B cell (primary cell): ENCODE measurements at regions not wholly inside any gene's neighbourhood (a gene's known extent, or its start where the extent isn't known, plus 50 kb on each side); places are given as distances from the start of the nearest gene placed in this dataset.

Experiments
- ATAC-seq: fragments of 200-7000 bp; cut with Tn5 transposase; one replicate; pipeline ENCODE4 v1.10.0; 2021; ENCODE audit warnings: low read depth, mild to moderate bottlenecking, moderate number of reproducible peaks, moderate library complexity
- CTCF ChIA-PET: fragments of 350-600 bp; sonication (Branson Sonifier 250); formaldehyde crosslinking; loops from one replicate; lab custom pipeline; 2021; ENCODE audit warnings: antibody characterized with exemption, inconsistent platforms; lab: Charles Lee
- POLR2A ChIA-PET: fragments of 350-600 bp; sonication (Branson Sonifier 250); formaldehyde crosslinking; loops from one replicate; lab custom pipeline; 2021; ENCODE audit warnings: antibody characterized with exemption; lab: Charles Lee
- DNase-seq: peaks from one replicate; pipeline ENCODE4 v3.0.0; 2013
- H2AFZ ChIP-seq: 2 replicates; pipeline ENCODE4 v1.6.1; 2012; ENCODE audit warnings: mild to moderate bottlenecking, low read depth, low read length; ENCODE audit not compliant: insufficient read depth, poor library complexity, severe bottlenecking
- H3K27ac ChIP-seq, 2 donors: 1 replicate in 1 of 2; 2 replicates in 1 of 2; pipeline ENCODE4 v1.5.1; 2012 to 2013; ENCODE audit warnings: low read length in 2 of 2, mild to moderate bottlenecking in 2 of 2, moderate library complexity in 1 of 2
- H3K27me3 ChIP-seq, 4 experiments: fragments of 200-600 bp in 1 of 4; sonication (generic) in 1 of 4; replicated peaks in 1 of 4; 1 replicate in 2 of 4; 2 replicates in 2 of 4; pipeline versions ENCODE4 v1.6.1 to v1.7.0; 2013 to 2016; ENCODE audit warnings: low read length in 3 of 4, mild to moderate bottlenecking in 2 of 4, mixed read lengths in 1 of 4, moderate library complexity in 1 of 4; ENCODE audit not compliant: insufficient read depth in 4 of 4, control insufficient read depth in 3 of 4; ENCODE audit errors: control extremely low read depth in 1 of 4
- H3K36me3 ChIP-seq, 2 experiments: replicated peaks in 1 of 2; 1 replicate in 1 of 2; 2 replicates in 1 of 2; pipeline versions ENCODE4 v1.6.1 to v1.7.1; 2013; ENCODE audit warnings: low read length in 1 of 2; ENCODE audit not compliant: insufficient read depth in 2 of 2, control insufficient read depth in 1 of 2; ENCODE audit errors: control extremely low read depth in 1 of 2, extremely low read depth in 1 of 2
- H3K4me1 ChIP-seq, 2 donors: fragments of 200-600 bp in 1 of 2; sonication (generic) in 1 of 2; 1 replicate in 1 of 2; 2 replicates in 1 of 2; pipeline versions ENCODE4 v1.5.1 to v1.6.1; 2013 to 2017; ENCODE audit warnings: low read length in 2 of 2; ENCODE audit not compliant: control insufficient read depth in 2 of 2, insufficient read depth in 2 of 2
- H3K4me2 ChIP-seq: replicated peaks from 2 replicates; pipeline ENCODE3; 2012; ENCODE audit warnings: mild to moderate bottlenecking, low read depth, low read length; ENCODE audit not compliant: poor library complexity, severe bottlenecking
- H3K4me3 ChIP-seq, 5 experiments: fragments of 200-600 bp in 1 of 5; sonication (generic) in 1 of 5; 1 replicate in 3 of 5; 2 replicates in 2 of 5; pipeline versions ENCODE4 v1.5.1 to v1.7.0; 2011 to 2016; ENCODE audit warnings: low read length in 4 of 5, mild to moderate bottlenecking in 4 of 5, low read depth in 2 of 5, control low read depth in 1 of 5, moderate library complexity in 1 of 5; ENCODE audit not compliant: insufficient read depth in 1 of 5; ENCODE audit errors: control extremely low read depth in 1 of 5, extremely low read depth in 1 of 5
- H3K79me2 ChIP-seq: fragments of 200-600 bp; sonication (generic); one replicate; pipeline ENCODE4 v1.6.0; 2016; ENCODE audit warnings: low read length; ENCODE audit not compliant: control insufficient read depth, insufficient read depth
- H3K9ac ChIP-seq: fragments of 200-600 bp; sonication (generic); 2 replicates; pipeline ENCODE4 v1.6.1; 2017; ENCODE audit warnings: mild to moderate bottlenecking, low read length, moderate library complexity
- H3K9me3 ChIP-seq, 3 donors: one replicate each; pipeline versions ENCODE4 v1.6.1 to v1.7.1; 2013; ENCODE audit warnings: low read length in 2 of 3; ENCODE audit not compliant: control insufficient read depth in 2 of 3, insufficient read depth in 1 of 3; ENCODE audit errors: control extremely low read depth in 1 of 3
- H4K20me1 ChIP-seq: 2 replicates; pipeline ENCODE4 v1.6.0; 2012; ENCODE audit warnings: mild to moderate bottlenecking, low read length; ENCODE audit not compliant: insufficient read depth, control insufficient read depth, poor library complexity, severe bottlenecking
- H3K27ac Mint-ChIP-seq: one replicate; pipeline ENCODE4 v1.8.0; 2021; ENCODE audit warnings: mixed read lengths
- H3K27me3 Mint-ChIP-seq: one replicate; pipeline ENCODE4 v1.8.0; 2021; ENCODE audit warnings: mixed read lengths
- H3K4me1 Mint-ChIP-seq: one replicate; pipeline ENCODE4 v1.8.0; 2021; ENCODE audit warnings: mixed read lengths
- H3K4me3 Mint-ChIP-seq: one replicate; pipeline ENCODE4 v1.8.0; 2021; ENCODE audit warnings: mixed read lengths
- H3K9me3 Mint-ChIP-seq: one replicate; pipeline ENCODE4 v1.8.0; 2022; ENCODE audit warnings: mixed read lengths; ENCODE audit not compliant: insufficient read depth
- CTCF ChIP-seq: fragments of 200-600 bp; IDR thresholded peaks from one replicate; pipeline ENCODE4 v1.8.0; 2022; ENCODE audit warnings: antibody characterized with exemption, mild to moderate bottlenecking
- EZH2 ChIP-seq: IDR thresholded peaks from 2 replicates; pipeline ENCODE4 v1.6.1; 2012; ENCODE audit warnings: borderline replicate concordance, low read depth, mild to moderate bottlenecking, moderate library complexity, low read length; ENCODE audit not compliant: insufficient read depth, poor library complexity, severe bottlenecking
- WGBS: methylation state at CpG from one replicate; pipeline ENCODE4 v1.1.5; 2013; ENCODE audit warnings: missing lambda C conversion rate; ENCODE audit not compliant: insufficient coverage; 5-methylcytosine and 5-hydroxymethylcytosine counted together
- intact Hi-C: fragments of 100-400 bp; cut with micrococcal nuclease; formaldehyde crosslinking; loops from one replicate; pipeline ENCODE4 v1.10.0; 2022

- no peak for DNase-seq
- no peaks in the 10 kb centered on the region for H3K27me3 Mint-ChIP-seq
- 76% methylated on average over 3 of the region's 5 CpGs for WGBS
- Histone ChIP-seq H3K79me2 (no peaks in the 10 kb centered on the region), H4K20me1 (no peaks in the 10 kb centered on the region), H3K27me3 (no peaks in the 10 kb centered on the region), H3K9me3 (no peaks in the 10 kb centered on the region), H3K27ac (no peak overlapping the region), H3K4me2 (no peak overlapping the region), H3K4me1 (no peaks in the 10 kb centered on the region), H2AFZ (no peak overlapping the region), H3K4me3 (no peak overlapping the region), H3K9ac (no peak overlapping the region), H3K36me3 (no peaks in the 10 kb centered on the region)
- H3K27ac Mint-ChIP-seq = no peak overlapping the region
- H3K4me1 Mint-ChIP-seq = no peaks in the 10 kb centered on the region
- no peak for ATAC-seq
- intact Hi-C loops = no loop called here
- CTCF ChIA-PET = no interaction called here
- no peak overlapping the region for H3K4me3 Mint-ChIP-seq
- POLR2A ChIA-PET = no interaction called here
- TF ChIP-seq CTCF (no peak), EZH2 (no peak)
- no peaks in the 10 kb centered on the region for H3K9me3 Mint-ChIP-seq
These were observed 278.9 kb upstream of the ARGLU1 start for GRCh38 chr13:106846571-106847448.

- no peak overlapping the region for H3K4me2 ChIP-seq
- no peak overlapping the region for H3K4me3 Mint-ChIP-seq
- no peak overlapping the region for H3K27ac ChIP-seq
- CTCF ChIA-PET = no interaction called here
- intact Hi-C loops = no loop called here
- DNase-seq = no peak
- peaks cover 0 to 4% (median 0%) of the 10 kb centered on the region in 3 donors for H3K9me3 ChIP-seq
- H3K9me3 Mint-ChIP-seq = peaks cover 6% of the 10 kb centered on the region
- ATAC-seq = no peak
- TF ChIP-seq CTCF = no peak
- no peak for TF ChIP-seq EZH2
- no peaks in the 10 kb centered on the region for H3K27me3 Mint-ChIP-seq
- H2AFZ ChIP-seq = no peak overlapping the region
- H3K4me3 ChIP-seq = no peak overlapping the region
- H3K79me2 ChIP-seq = no peaks in the 10 kb centered on the region
- H3K36me3 ChIP-seq = no peaks in the 10 kb centered on the region
- 83% methylated on average over 1 of the region's 4 CpGs for WGBS
- no peak overlapping the region for H3K27ac Mint-ChIP-seq
- no peak overlapping the region for H3K9ac ChIP-seq
- no peaks in the 10 kb centered on the region for H3K4me1 Mint-ChIP-seq
- no peaks in the 10 kb centered on the region for H4K20me1 ChIP-seq
- no peaks in the 10 kb centered on the region for H3K4me1 ChIP-seq
- POLR2A ChIA-PET = no interaction called here
- H3K27me3 ChIP-seq = no peaks in the 10 kb centered on the region
These were observed 268.4 kb upstream of the ARGLU1 start for GRCh38 chr13:106836186-106836802.
